ENCODE measurements at regions not wholly inside any gene's neighbourhood (a gene's known extent, or its start where the extent isn't known, plus 50 kb on each side); places are given as distances from the start of the nearest gene placed in this dataset.

DNA sequence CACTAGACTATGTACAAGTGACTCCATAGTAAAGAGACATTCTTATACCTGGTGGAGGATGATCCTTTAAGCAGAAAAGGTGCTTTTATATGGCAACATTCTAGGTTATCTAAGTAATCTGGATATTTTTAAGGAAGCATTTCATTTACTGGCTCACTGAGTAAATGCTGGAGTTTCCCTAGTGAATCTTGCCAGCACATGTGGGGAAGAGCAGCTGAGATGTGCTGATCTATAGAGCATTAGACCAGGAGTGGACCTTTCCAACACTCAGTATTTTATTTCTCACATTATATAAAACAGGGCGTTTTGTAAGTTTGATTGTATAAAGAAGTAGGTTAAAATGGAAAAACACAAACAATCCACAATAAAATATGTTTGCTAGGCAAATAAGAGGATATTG lies 478.5 kb downstream of the ATP23 start:
- peak overlapping the region; percentile 40; the same call in 1 of the 2 replicates for H3K4me2 ChIP-seq
- ChIA-PET POLR2A (no interaction called here), CTCF (no interaction called here)
- peak overlapping the region in 1 of 2 experiments; percentile 43; a peak in 2 of 4 replicates for H3K27ac ChIP-seq (ENCODE audit: low read depth in 2 of 2, low read length in 1 of 2)
- H3K9ac ChIP-seq, result no peak overlapping the region
- no peaks in the 10 kb centered on the region for H3K9me2 ChIP-seq
- H3K9me3 ChIP-seq, result no peaks in the 10 kb centered on the region
- 10% methylated on average over 1 of the region's 1 CpG for WGBS (ENCODE audit: low lambda C conversion rate)
- H2AFZ ChIP-seq (ENCODE audit: low read depth), result no peak overlapping the region
- H4K20me1 ChIP-seq (ENCODE audit: insufficient read depth), result no peaks in the 10 kb centered on the region
- TF ChIP-seq, protein P1, sequence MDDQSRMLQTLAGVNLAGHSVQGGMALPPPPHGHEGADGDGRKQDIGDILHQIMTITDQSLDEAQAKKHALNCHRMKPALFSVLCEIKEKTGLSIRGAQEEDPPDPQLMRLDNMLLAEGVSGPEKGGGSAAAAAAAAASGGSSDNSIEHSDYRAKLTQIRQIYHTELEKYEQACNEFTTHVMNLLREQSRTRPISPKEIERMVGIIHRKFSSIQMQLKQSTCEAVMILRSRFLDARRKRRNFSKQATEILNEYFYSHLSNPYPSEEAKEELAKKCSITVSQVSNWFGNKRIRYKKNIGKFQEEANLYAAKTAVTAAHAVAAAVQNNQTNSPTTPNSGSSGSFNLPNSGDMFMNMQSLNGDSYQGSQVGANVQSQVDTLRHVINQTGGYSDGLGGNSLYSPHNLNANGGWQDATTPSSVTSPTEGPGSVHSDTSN (IDR thresholded peaks at IDR 0.05), result no peak
- TF ChIP-seq TCF12 (IDR thresholded peaks at IDR 0.05) (no peak), RXRA (IDR thresholded peaks at IDR 0.05; ENCODE audit: borderline replicate concordance, low read depth) (no peak), POLR2AphosphoS5 (IDR thresholded peaks at IDR 0.05; ENCODE audit: low read depth, low read length) (no peak), JUND (IDR thresholded peaks at IDR 0.05) (no peak), NFIC (IDR thresholded peaks at IDR 0.05; ENCODE audit: borderline replicate concordance) (no peak), TAF1 (IDR thresholded peaks at IDR 0.05; ENCODE audit: borderline replicate concordance, low read depth, low read length) (no peak), GABPA (IDR thresholded peaks at IDR 0.05; ENCODE audit: low read depth) (no peak), FOSL2 (IDR thresholded peaks at IDR 0.05; ENCODE audit: borderline replicate concordance, low read depth) (no peak)
- TF ChIP-seq, protein P2, sequence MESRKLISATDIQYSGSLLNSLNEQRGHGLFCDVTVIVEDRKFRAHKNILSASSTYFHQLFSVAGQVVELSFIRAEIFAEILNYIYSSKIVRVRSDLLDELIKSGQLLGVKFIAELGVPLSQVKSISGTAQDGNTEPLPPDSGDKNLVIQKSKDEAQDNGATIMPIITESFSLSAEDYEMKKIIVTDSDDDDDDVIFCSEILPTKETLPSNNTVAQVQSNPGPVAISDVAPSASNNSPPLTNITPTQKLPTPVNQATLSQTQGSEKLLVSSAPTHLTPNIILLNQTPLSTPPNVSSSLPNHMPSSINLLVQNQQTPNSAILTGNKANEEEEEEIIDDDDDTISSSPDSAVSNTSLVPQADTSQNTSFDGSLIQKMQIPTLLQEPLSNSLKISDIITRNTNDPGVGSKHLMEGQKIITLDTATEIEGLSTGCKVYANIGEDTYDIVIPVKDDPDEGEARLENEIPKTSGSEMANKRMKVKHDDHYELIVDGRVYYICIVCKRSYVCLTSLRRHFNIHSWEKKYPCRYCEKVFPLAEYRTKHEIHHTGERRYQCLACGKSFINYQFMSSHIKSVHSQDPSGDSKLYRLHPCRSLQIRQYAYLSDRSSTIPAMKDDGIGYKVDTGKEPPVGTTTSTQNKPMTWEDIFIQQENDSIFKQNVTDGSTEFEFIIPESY (IDR thresholded peaks at IDR 0.05; ENCODE audit: borderline replicate concordance, low read depth), result no peak
- no peaks in the 10 kb centered on the region for H3K27me3 ChIP-seq (ENCODE audit: insufficient read depth)
- peaks cover 0 to 14% of the 10 kb centered on the region in 2 experiments; a peak in 2 of 4 replicates for H3K4me1 ChIP-seq (ENCODE audit: control insufficient read depth in 1 of 2, insufficient read depth in 2 of 2, low read depth in 1 of 2, low read length in 1 of 2)
- no peak overlapping the region for H3K4me3 ChIP-seq (ENCODE audit: low read depth in 2 of 2, low read length in 1 of 2)
- no peaks in the 10 kb centered on the region for H3K36me3 ChIP-seq (replicated peaks in 1 of 2; ENCODE audit: control insufficient read depth in 1 of 2, insufficient read depth in 2 of 2, low read length in 1 of 2)
- peaks cover 13% of the 10 kb centered on the region for H3F3A ChIP-seq (replicated peaks; ENCODE audit: insufficient read depth)
- no peaks in the 10 kb centered on the region for H3K79me2 ChIP-seq (ENCODE audit: insufficient read depth)
- no peak for DNase-seq

DNA sequence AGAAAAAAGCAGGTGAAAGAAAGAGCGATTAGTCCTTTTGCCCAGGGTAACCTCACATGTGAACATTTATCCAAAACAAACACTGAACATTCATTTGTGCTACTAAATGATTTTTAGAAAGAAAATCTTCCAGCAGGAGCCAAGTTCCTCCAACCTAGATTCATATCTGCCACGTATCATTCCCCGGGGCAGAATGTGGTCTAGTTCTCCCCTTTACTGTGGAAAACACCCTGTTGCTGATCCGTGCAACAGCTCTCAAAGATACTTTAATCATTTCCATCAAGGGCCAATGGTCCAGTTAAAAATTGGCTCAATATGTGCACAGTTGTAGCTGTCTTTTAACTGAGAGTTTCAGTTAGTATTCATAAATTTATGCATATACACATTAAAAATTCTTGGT lies 479.1 kb downstream of the ATP23 start:
- no peaks in the 10 kb centered on the region for H3K9me3 ChIP-seq
- peak overlapping the region; percentile 43 for H2AFZ ChIP-seq (ENCODE audit: low read depth)
- WGBS (ENCODE audit: low lambda C conversion rate), result 18% methylated on average over 4 of the region's 4 CpGs
- ChIA-PET POLR2A (no interaction called here), CTCF (no interaction called here)
- H3K4me3 ChIP-seq (ENCODE audit: low read depth in 2 of 2, low read length in 1 of 2), result no peak overlapping the region
- peak overlapping the region; percentile 9; the same call in 1 of the 2 replicates for H3K9ac ChIP-seq
- peak overlapping the region; percentile 40; the same call in 1 of the 2 replicates for H3K4me2 ChIP-seq
- no peaks in the 10 kb centered on the region for H3K36me3 ChIP-seq (replicated peaks in 1 of 2; ENCODE audit: control insufficient read depth in 1 of 2, insufficient read depth in 2 of 2, low read length in 1 of 2)
- peaks cover 18% of the 10 kb centered on the region for H3F3A ChIP-seq (replicated peaks; ENCODE audit: insufficient read depth)
- no peaks in the 10 kb centered on the region for H3K27me3 ChIP-seq (ENCODE audit: insufficient read depth)
- H3K79me2 ChIP-seq (ENCODE audit: insufficient read depth), result no peaks in the 10 kb centered on the region
- peak overlapping the region; percentile 16 to 43; a peak in 3 of 4 replicates for H3K27ac ChIP-seq (ENCODE audit: low read depth in 2 of 2, low read length in 1 of 2)
- H4K20me1 ChIP-seq (ENCODE audit: insufficient read depth), result no peaks in the 10 kb centered on the region
- peaks cover 0 to 17% of the 10 kb centered on the region in 2 experiments; a peak in 3 of 4 replicates for H3K4me1 ChIP-seq (ENCODE audit: control insufficient read depth in 1 of 2, insufficient read depth in 2 of 2, low read depth in 1 of 2, low read length in 1 of 2)
- no peaks in the 10 kb centered on the region for H3K9me2 ChIP-seq
- DNase-seq, result no peak
- TF ChIP-seq FOSL2 (IDR thresholded peaks at IDR 0.05; ENCODE audit: borderline replicate concordance, low read depth), result no peak
- TF ChIP-seq, protein P3, sequence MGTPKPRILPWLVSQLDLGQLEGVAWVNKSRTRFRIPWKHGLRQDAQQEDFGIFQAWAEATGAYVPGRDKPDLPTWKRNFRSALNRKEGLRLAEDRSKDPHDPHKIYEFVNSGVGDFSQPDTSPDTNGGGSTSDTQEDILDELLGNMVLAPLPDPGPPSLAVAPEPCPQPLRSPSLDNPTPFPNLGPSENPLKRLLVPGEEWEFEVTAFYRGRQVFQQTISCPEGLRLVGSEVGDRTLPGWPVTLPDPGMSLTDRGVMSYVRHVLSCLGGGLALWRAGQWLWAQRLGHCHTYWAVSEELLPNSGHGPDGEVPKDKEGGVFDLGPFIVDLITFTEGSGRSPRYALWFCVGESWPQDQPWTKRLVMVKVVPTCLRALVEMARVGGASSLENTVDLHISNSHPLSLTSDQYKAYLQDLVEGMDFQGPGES (IDR thresholded peaks at IDR 0.05; ENCODE audit: low read depth, low read length), result no peak
- no peak for TF ChIP-seq FOXM1 (IDR thresholded peaks at IDR 0.05; ENCODE audit: low read depth)
- TF ChIP-seq, protein P4, sequence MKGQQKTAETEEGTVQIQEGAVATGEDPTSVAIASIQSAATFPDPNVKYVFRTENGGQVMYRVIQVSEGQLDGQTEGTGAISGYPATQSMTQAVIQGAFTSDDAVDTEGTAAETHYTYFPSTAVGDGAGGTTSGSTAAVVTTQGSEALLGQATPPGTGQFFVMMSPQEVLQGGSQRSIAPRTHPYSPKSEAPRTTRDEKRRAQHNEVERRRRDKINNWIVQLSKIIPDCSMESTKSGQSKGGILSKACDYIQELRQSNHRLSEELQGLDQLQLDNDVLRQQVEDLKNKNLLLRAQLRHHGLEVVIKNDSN (IDR thresholded peaks at IDR 0.05; ENCODE audit: borderline replicate concordance, low read depth), result no peak
- TF ChIP-seq SIN3A (IDR thresholded peaks at IDR 0.05; ENCODE audit: borderline replicate concordance, low read depth, low read length), result no peak
- TF ChIP-seq GABPA (IDR thresholded peaks at IDR 0.05; ENCODE audit: low read depth), result no peak
- TF ChIP-seq, protein P5, sequence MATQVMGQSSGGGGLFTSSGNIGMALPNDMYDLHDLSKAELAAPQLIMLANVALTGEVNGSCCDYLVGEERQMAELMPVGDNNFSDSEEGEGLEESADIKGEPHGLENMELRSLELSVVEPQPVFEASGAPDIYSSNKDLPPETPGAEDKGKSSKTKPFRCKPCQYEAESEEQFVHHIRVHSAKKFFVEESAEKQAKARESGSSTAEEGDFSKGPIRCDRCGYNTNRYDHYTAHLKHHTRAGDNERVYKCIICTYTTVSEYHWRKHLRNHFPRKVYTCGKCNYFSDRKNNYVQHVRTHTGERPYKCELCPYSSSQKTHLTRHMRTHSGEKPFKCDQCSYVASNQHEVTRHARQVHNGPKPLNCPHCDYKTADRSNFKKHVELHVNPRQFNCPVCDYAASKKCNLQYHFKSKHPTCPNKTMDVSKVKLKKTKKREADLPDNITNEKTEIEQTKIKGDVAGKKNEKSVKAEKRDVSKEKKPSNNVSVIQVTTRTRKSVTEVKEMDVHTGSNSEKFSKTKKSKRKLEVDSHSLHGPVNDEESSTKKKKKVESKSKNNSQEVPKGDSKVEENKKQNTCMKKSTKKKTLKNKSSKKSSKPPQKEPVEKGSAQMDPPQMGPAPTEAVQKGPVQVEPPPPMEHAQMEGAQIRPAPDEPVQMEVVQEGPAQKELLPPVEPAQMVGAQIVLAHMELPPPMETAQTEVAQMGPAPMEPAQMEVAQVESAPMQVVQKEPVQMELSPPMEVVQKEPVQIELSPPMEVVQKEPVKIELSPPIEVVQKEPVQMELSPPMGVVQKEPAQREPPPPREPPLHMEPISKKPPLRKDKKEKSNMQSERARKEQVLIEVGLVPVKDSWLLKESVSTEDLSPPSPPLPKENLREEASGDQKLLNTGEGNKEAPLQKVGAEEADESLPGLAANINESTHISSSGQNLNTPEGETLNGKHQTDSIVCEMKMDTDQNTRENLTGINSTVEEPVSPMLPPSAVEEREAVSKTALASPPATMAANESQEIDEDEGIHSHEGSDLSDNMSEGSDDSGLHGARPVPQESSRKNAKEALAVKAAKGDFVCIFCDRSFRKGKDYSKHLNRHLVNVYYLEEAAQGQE (IDR thresholded peaks at IDR 0.05; ENCODE audit: low read depth, low read length), result no peak
- no peak for TF ChIP-seq TAF1 (IDR thresholded peaks at IDR 0.05; ENCODE audit: borderline replicate concordance, low read depth, low read length)
- no peak for TF ChIP-seq FOXJ3 (CRISPR knock-in tag; IDR thresholded peaks at IDR 0.05)
- TF ChIP-seq, protein P2 (IDR thresholded peaks at IDR 0.05; ENCODE audit: borderline replicate concordance, low read depth), result no peak
